GM21786 (cell line): ENCODE measurements at regions not wholly inside any gene's neighbourhood (a gene's known extent, or its start where the extent isn't known, plus 50 kb on each side); places are given as distances from the start of the nearest gene placed in this dataset.

Source experiments
- ATAC-seq: cut with Tn5 transposase; IDR thresholded peaks from one replicate; pipeline ENCODE4 v1.9.1; 2021; ENCODE audit not compliant: unreplicated experiment

GRCh38 chr6:54440549-54440948 is 132.3 kb downstream of the TINAG start:
- ATAC-seq: no peak

GRCh38 chr6:54441020-54441419 is 132.8 kb downstream of the TINAG start:
- no peak for ATAC-seq

GRCh38 chr6:54441687-54442248 is 133.5 kb downstream of the TINAG start:
- ATAC-seq: no peak

- ATAC-seq: no peak
Observed at GRCh38 chr6:54445207-54445606, 137.0 kb downstream of the TINAG start.

- ATAC-seq: no peak
Observed at GRCh38 chr6:54448617-54449016, 140.4 kb downstream of the TINAG start.

- ATAC-seq: no peak
Observed at GRCh38 chr6:54451516-54451915, 143.3 kb downstream of the TINAG start.

GRCh38 chr6:54463354-54464024 is 155.2 kb downstream of the TINAG start:
- no peak for ATAC-seq

GRCh38 chr6:54465649-54466300 is 157.5 kb downstream of the TINAG start:
- no peak for ATAC-seq

GRCh38 chr6:54467384-54467783 is 159.1 kb downstream of the TINAG start:
- ATAC-seq: no peak

- ATAC-seq: no peak
Observed at GRCh38 chr6:54473328-54473727, 165.1 kb downstream of the TINAG start.

- no peak for ATAC-seq
Observed at GRCh38 chr6:54474898-54475297, 166.7 kb downstream of the TINAG start.

GRCh38 chr6:54481091-54481490 is 172.8 kb downstream of the TINAG start:
- no peak for ATAC-seq

- peak; percentile 50 for ATAC-seq
Observed at GRCh38 chr6:54491431-54491830, 183.2 kb downstream of the TINAG start.

- ATAC-seq: no peak
Observed at GRCh38 chr6:54493138-54493537, 184.9 kb downstream of the TINAG start.

- no peak for ATAC-seq
Observed at GRCh38 chr6:54503144-54503543, 194.9 kb downstream of the TINAG start.

- ATAC-seq: no peak
Observed at GRCh38 chr6:54515013-54515412, 206.8 kb downstream of the TINAG start.

- ATAC-seq: no peak
Observed at GRCh38 chr6:54515713-54516112, 207.5 kb downstream of the TINAG start.

- ATAC-seq: no peak
Observed at GRCh38 chr6:54516321-54516720, 208.1 kb downstream of the TINAG start.

- ATAC-seq: no peak
Observed at GRCh38 chr6:54519161-54519560, 210.9 kb downstream of the TINAG start.

- no peak for ATAC-seq
Observed at GRCh38 chr6:54525731-54526130, 217.5 kb downstream of the TINAG start.

- no peak for ATAC-seq
Observed at GRCh38 chr6:54533567-54533966, 225.3 kb downstream of the TINAG start.

- ATAC-seq: no peak
Observed at GRCh38 chr6:54535568-54535967, 227.3 kb downstream of the TINAG start.
